ENCODE measurements at regions not wholly inside any gene's neighbourhood (a gene's known extent, or its start where the extent isn't known, plus 50 kb on each side); places are given as distances from the start of the nearest gene placed in this dataset.

- DNase-seq (ENCODE audit: low spot score in 2 of 2): no peak
- TF ChIP-seq POLR2A (IDR thresholded peaks at IDR 0.05): no peak
- no peak for TF ChIP-seq CTCF (IDR thresholded peaks at IDR 0.05)
- 71 to 72% methylated on average over 7 of the region's 7 CpGs for WGBS, 2 donors
- intact Hi-C loops (cut with DNase I; ENCODE audit: low total_unique reads): no loop called here
- no peak overlapping the region for H3K4me3 ChIP-seq (ENCODE audit: low read depth, poor library complexity, severe bottlenecking)
Measured at GRCh38 chr4:189828081-189828697, 112.5 kb upstream of the FRG1 start.

- H3K4me3 ChIP-seq (ENCODE audit: low read depth, poor library complexity, severe bottlenecking): no peak overlapping the region
- DNase-seq (ENCODE audit: low spot score in 2 of 2): no peak
- intact Hi-C loops (cut with DNase I; ENCODE audit: low total_unique reads): no loop called here
- 78 to 81% methylated on average over 6 of the region's 6 CpGs for WGBS, 2 donors
- no peak for TF ChIP-seq POLR2A (IDR thresholded peaks at IDR 0.05)
- TF ChIP-seq CTCF (IDR thresholded peaks at IDR 0.05): no peak
Measured at GRCh38 chr4:189832528-189832927, 108.1 kb upstream of the FRG1 start.

GRCh38 chr4:189834616-189835015 is 106.1 kb upstream of the FRG1 start:
- H3K4me3 ChIP-seq (ENCODE audit: low read depth, poor library complexity, severe bottlenecking): no peak overlapping the region
- TF ChIP-seq POLR2A (IDR thresholded peaks at IDR 0.05) (no peak), CTCF (IDR thresholded peaks at IDR 0.05) (no peak)
- WGBS, 2 donors: 57 to 69% methylated on average over 4 of the region's 4 CpGs
- no peak for DNase-seq (ENCODE audit: low spot score in 2 of 2)
- intact Hi-C loops (cut with DNase I; ENCODE audit: low total_unique reads): no loop called here

GRCh38 chr4:189835505-189835904 is 105.2 kb upstream of the FRG1 start:
- TF ChIP-seq POLR2A (IDR thresholded peaks at IDR 0.05) (no peak), CTCF (IDR thresholded peaks at IDR 0.05) (no peak)

GRCh38 chr4:189837471-189837870 is 103.2 kb upstream of the FRG1 start:
- intact Hi-C loops (cut with DNase I; ENCODE audit: low total_unique reads): no loop called here

More at GRCh38 chr4:189835505-189835904, 105.2 kb upstream of the FRG1 start:
- WGBS, 2 donors: 49 to 56% methylated on average over 1 of the region's 1 CpG
- DNase-seq (ENCODE audit: low spot score in 2 of 2): no peak
- no peak overlapping the region for H3K4me3 ChIP-seq (ENCODE audit: low read depth, poor library complexity, severe bottlenecking)
- intact Hi-C loops (cut with DNase I; ENCODE audit: low total_unique reads): no loop called here

More at GRCh38 chr4:189837471-189837870, 103.2 kb upstream of the FRG1 start:
- 82 to 86% methylated on average over 5 of the region's 5 CpGs for WGBS, 2 donors
- no peak for DNase-seq (ENCODE audit: low spot score in 2 of 2)
- H3K4me3 ChIP-seq (ENCODE audit: low read depth, poor library complexity, severe bottlenecking): no peak overlapping the region
- TF ChIP-seq CTCF (IDR thresholded peaks at IDR 0.05): no peak
- TF ChIP-seq POLR2A (IDR thresholded peaks at IDR 0.05): no peak

Data from lower leg skin (tissue), 4 donors.